NT2/D1 (cell line): ENCODE measurements at regions not wholly inside any gene's neighbourhood (a gene's known extent, or its start where the extent isn't known, plus 50 kb on each side); places are given as distances from the start of the nearest gene placed in this dataset.

ENCODE experiments used
- YY1 ChIP-seq: IDR thresholded peaks from 2 replicates; pipeline ENCODE4 v1.6.1; 2011; ENCODE audit not compliant: insufficient read length, insufficient read depth
- ZNF274 ChIP-seq: IDR thresholded peaks from 2 replicates; pipeline ENCODE4 v1.6.1; 2011; ENCODE audit warnings: mild to moderate bottlenecking, low read depth, low read length

GRCh38 chr13:106630650-106631049, 62.7 kb upstream of the ARGLU1 start:
- no peak for TF ChIP-seq YY1
- no peak for TF ChIP-seq ZNF274
